Sigmoid colon (tissue), 6 donors: ENCODE measurements at regions not wholly inside any gene's neighbourhood (a gene's known extent, or its start where the extent isn't known, plus 50 kb on each side); places are given as distances from the start of the nearest gene placed in this dataset.

Experiments
- DNase-seq: peaks from one replicate; pipeline ENCODE4 v3.0.0-alpha.2; 2019
- H3K27ac ChIP-seq, 4 donors: fragments of 200-600 bp; sonication (generic); one replicate each; pipeline ENCODE4 v1.5.1; 2016 to 2019; ENCODE audit warnings: mild to moderate bottlenecking in 1 of 4
- H3K27me3 ChIP-seq, 3 donors: fragments of 200-600 bp; sonication (generic); one replicate each; pipeline ENCODE4 v1.5.1; 2019; ENCODE audit warnings: mild to moderate bottlenecking in 1 of 3
- H3K36me3 ChIP-seq, 4 donors: fragments of 200-600 bp; sonication (generic); one replicate each; pipeline ENCODE4 v1.5.1; 2016 to 2019
- H3K4me1 ChIP-seq, 4 donors: fragments of 200-600 bp; sonication (generic); one replicate each; pipeline ENCODE4 v1.5.1; 2017 to 2019
- H3K4me3 ChIP-seq, 4 donors: fragments of 200-600 bp; sonication (generic); one replicate each; pipeline ENCODE4 v1.5.1; 2017 to 2019; ENCODE audit warnings: mild to moderate bottlenecking in 2 of 4, moderate library complexity in 1 of 4
- H3K9me3 ChIP-seq, 4 donors: fragments of 200-600 bp in 3 of 4; sonication (generic) in 3 of 4; one replicate each; pipeline versions ENCODE4 v1.5.1 to v1.6.1; 2013 to 2019
- EP300 ChIP-seq, 4 donors: sonication (generic); formaldehyde crosslinking; IDR thresholded peaks; one replicate each; pipeline ENCODE4 v1.6.1; 2017; ENCODE audit warnings: antibody characterized with exemption in 4 of 4
- POLR2A ChIP-seq, 2 donors: fragments of 450-650 bp; IDR thresholded peaks; one replicate each; pipeline ENCODE4 v1.6.1; 2016; ENCODE audit warnings: antibody characterized with exemption in 2 of 2, mild to moderate bottlenecking in 2 of 2, moderate library complexity in 2 of 2
- POLR2AphosphoS5 ChIP-seq, 4 donors: sonication (generic); formaldehyde crosslinking; IDR thresholded peaks; one replicate each; pipeline ENCODE4 v1.6.1; 2017; ENCODE audit warnings: antibody characterized with exemption in 4 of 4
- WGBS, 2 donors: extraction: QIAGEN DNeasy Blood & Tissue Kit; methylation state at CpG; one replicate each; pipeline ENCODE4 v1.1.7; 2013; 5-methylcytosine and 5-hydroxymethylcytosine counted together
- intact Hi-C: fragments of 100-400 bp; cut with DNase I; formaldehyde crosslinking; loops from one replicate; pipeline ENCODE4 v1.15.1; 2023
- TF ChIP-seq, protein P1 (sequence below), 4 experiments: fragments of 450-650 bp in 3 of 4; fragments of 200-600 bp in 1 of 4; IDR thresholded peaks; one replicate each; pipeline ENCODE4 v1.5.1; 2016 to 2019; ENCODE audit warnings: antibody characterized with exemption in 4 of 4, mild to moderate bottlenecking in 3 of 4, moderate library complexity in 2 of 4
- donor health status: healthy with polysubstance abuse.
- donor health status: healthy.

DNA sequence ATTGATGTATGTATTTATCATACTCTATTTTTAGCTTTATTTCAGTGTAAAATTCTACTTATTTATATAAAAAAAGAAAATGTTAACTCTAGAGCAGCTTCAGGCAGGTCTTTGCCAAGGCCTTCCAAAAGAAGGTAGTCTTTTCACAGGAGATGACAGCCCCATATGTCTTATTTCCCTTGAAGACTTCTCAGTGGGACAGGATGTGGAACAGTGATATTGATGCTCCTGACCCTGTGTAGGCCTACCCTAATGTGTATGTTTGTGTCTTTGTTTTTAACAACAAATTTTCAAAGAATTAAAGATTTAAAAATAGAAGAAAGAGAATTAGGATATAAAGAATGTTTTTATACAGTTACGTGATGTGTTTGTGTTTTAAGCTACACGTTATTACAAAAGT, 1593.6 kb downstream of the AMY1C start:
- WGBS, 2 donors: 76 to 88% methylated on average over 2 of the region's 2 CpGs
- Histone ChIP-seq H3K4me1 (no peaks in the 10 kb centered on the region), H3K27ac (no peak overlapping the region), H3K27me3 (no peaks in the 10 kb centered on the region), H3K4me3 (no peak overlapping the region), H3K9me3 (peaks cover 0 to 7% (median 0%) of the 10 kb centered on the region in 4 donors), H3K36me3 (no peaks in the 10 kb centered on the region)
- intact Hi-C loops: no loop called here
- TF ChIP-seq POLR2A (IDR thresholded peaks at IDR 0.05): no peak
- TF ChIP-seq, protein P1, sequence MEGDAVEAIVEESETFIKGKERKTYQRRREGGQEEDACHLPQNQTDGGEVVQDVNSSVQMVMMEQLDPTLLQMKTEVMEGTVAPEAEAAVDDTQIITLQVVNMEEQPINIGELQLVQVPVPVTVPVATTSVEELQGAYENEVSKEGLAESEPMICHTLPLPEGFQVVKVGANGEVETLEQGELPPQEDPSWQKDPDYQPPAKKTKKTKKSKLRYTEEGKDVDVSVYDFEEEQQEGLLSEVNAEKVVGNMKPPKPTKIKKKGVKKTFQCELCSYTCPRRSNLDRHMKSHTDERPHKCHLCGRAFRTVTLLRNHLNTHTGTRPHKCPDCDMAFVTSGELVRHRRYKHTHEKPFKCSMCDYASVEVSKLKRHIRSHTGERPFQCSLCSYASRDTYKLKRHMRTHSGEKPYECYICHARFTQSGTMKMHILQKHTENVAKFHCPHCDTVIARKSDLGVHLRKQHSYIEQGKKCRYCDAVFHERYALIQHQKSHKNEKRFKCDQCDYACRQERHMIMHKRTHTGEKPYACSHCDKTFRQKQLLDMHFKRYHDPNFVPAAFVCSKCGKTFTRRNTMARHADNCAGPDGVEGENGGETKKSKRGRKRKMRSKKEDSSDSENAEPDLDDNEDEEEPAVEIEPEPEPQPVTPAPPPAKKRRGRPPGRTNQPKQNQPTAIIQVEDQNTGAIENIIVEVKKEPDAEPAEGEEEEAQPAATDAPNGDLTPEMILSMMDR (IDR thresholded peaks at IDR 0.05): no peak
- DNase-seq: no peak

DNA sequence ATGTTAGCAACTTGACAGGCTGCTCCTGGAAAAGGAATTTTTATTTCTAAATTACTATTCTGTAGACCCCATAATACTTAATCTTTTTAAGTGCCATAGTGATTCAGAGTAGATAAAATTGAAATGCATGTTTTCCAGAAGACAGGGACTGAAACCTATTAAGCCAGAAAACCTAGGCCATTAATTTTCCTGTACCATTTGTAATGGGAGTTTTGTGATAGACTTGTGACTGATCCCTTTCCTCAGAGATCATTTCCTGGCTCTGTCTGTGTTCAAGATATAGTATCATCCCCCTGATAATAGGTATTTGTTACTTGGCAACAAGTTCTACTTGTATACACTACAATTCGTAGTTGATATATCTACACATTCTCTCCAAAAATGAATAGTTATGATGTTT, 1609.8 kb downstream of the AMY1C start:
- Histone ChIP-seq H3K27me3 (no peaks in the 10 kb centered on the region), H3K9me3 (no peaks in the 10 kb centered on the region), H3K4me3 (no peak overlapping the region), H3K36me3 (no peaks in the 10 kb centered on the region), H3K4me1 (no peaks in the 10 kb centered on the region), H3K27ac (no peak overlapping the region)
- intact Hi-C loops: no loop called here
- TF ChIP-seq POLR2AphosphoS5 (IDR thresholded peaks at IDR 0.05) (no peak), EP300 (IDR thresholded peaks at IDR 0.05) (no peak), POLR2A (IDR thresholded peaks at IDR 0.05) (no peak)
- TF ChIP-seq, protein P1 (IDR thresholded peaks at IDR 0.05): no peak
- no peak for DNase-seq
- 70 to 79% methylated on average over 1 of the region's 1 CpG for WGBS, 2 donors

DNA sequence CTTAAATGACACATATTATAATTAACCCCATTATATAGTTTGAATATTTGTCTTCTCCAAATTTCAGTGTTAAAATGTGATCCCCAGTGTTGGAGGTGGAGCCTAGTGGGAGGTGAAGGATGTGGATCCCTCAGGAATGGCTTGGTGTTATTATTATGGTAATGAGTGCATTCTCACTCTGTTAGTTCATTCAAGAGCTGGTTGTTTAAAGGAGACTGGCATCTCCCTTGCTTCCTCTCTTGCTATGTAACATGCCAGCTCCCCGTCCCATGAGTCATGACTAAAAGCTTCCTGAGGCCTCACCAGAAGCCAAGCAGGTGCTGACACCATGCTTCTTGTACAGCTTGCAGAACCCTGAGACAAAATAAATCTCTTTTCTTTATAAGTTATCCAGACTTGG, 1612.7 kb downstream of the AMY1C start:
- TF ChIP-seq, protein P1 (IDR thresholded peaks at IDR 0.05): no peak
- TF ChIP-seq EP300 (IDR thresholded peaks at IDR 0.05): no peak
- no peak for TF ChIP-seq POLR2A (IDR thresholded peaks at IDR 0.05)
- no peak for TF ChIP-seq POLR2AphosphoS5 (IDR thresholded peaks at IDR 0.05)

DNA sequence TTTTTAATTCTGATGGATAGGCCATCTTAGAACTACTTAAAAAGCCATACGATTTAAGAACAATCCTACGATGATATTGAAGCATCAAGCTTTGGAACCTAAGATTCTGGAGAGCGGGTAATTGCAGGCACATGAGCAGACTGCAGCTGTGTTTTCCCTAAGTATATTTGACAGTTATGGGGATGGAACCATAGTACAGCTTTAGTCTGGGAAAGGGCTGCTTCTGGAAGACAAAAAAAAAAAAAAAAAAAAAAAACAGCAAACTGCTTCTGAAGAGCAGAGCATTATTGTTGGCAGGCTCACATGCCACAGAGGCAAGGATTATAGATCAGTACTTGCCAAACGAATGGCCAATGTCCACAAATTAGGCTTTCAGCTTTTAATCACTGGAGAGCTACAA, 1618.7 kb downstream of the AMY1C start:
- no peaks in the 10 kb centered on the region for H3K36me3 ChIP-seq
- no peaks in the 10 kb centered on the region for H3K4me1 ChIP-seq
- intact Hi-C loops: no loop called here
- H3K4me3 ChIP-seq: no peak overlapping the region
- DNase-seq: no peak
- no peak for TF ChIP-seq POLR2AphosphoS5 (IDR thresholded peaks at IDR 0.05)
- TF ChIP-seq EP300 (IDR thresholded peaks at IDR 0.05): no peak
- TF ChIP-seq, protein P1 (IDR thresholded peaks at IDR 0.05): no peak
- no peak for TF ChIP-seq POLR2A (IDR thresholded peaks at IDR 0.05)
- no peaks in the 10 kb centered on the region for H3K27me3 ChIP-seq
- WGBS, 2 donors: 79 to 80% methylated on average over 4 of the region's 4 CpGs
- H3K9me3 ChIP-seq: no peaks in the 10 kb centered on the region
- H3K27ac ChIP-seq: no peak overlapping the region

More for the DNA sequence above, 1612.7 kb downstream of the AMY1C start:
- no peaks in the 10 kb centered on the region for H3K36me3 ChIP-seq
- intact Hi-C loops: no loop called here
- WGBS, 2 donors: 81 to 86% methylated on average over 1 of the region's 1 CpG
- H3K4me1 ChIP-seq: no peaks in the 10 kb centered on the region
- no peak overlapping the region for H3K4me3 ChIP-seq
- H3K27ac ChIP-seq: no peak overlapping the region
- H3K27me3 ChIP-seq: no peaks in the 10 kb centered on the region
- no peaks in the 10 kb centered on the region for H3K9me3 ChIP-seq
- DNase-seq: no peak

DNA sequence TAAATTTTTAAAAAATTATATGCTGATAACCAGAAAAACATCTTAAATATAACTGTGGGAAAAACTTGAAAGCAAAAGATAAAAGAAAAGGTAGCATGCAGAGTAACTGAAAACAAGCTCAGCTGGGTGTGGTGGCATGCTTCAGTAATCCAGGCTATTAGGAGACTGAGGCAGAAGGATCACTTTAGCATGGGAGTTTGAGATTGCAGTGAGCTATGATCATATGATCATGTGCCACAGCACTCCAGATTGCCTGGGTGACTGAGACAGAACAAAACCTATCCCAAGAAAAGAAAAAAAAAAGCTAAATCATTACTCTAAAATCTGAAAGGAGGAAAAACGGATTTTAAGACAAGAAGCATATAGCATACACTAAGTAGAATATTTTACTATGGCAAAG, 1624.0 kb downstream of the AMY1C start:
- no peaks in the 10 kb centered on the region for H3K27me3 ChIP-seq
- TF ChIP-seq, protein P1 (IDR thresholded peaks at IDR 0.05): no peak
- TF ChIP-seq POLR2A (IDR thresholded peaks at IDR 0.05) (no peak), POLR2AphosphoS5 (IDR thresholded peaks at IDR 0.05) (no peak), EP300 (IDR thresholded peaks at IDR 0.05) (no peak)
- no peaks in the 10 kb centered on the region for H3K36me3 ChIP-seq
- no peak overlapping the region for H3K4me3 ChIP-seq
- H3K27ac ChIP-seq: no peak overlapping the region
- no peaks in the 10 kb centered on the region for H3K4me1 ChIP-seq
- no peak for DNase-seq
- intact Hi-C loops: no loop called here
- peaks cover 0 to 7% (median 0%) of the 10 kb centered on the region in 4 donors for H3K9me3 ChIP-seq
- WGBS, 2 donors: 59 to 70% methylated on average over 1 of the region's 1 CpG
